ENCODE measurements at regions not wholly inside any gene's neighbourhood (a gene's known extent, or its start where the extent isn't known, plus 50 kb on each side); places are given as distances from the start of the nearest gene placed in this dataset.

GRCh38 chr9:106321394-106322180 lies 541.4 kb upstream of the ZNF462 start:
- peaks cover 6% of the 10 kb centered on the region for H3K4me1 ChIP-seq (ENCODE audit: insufficient read depth)
- no peaks in the 10 kb centered on the region for H3K79me2 ChIP-seq
- H3K36me3 ChIP-seq (replicated peaks; ENCODE audit: insufficient read depth, low read depth), result no peaks in the 10 kb centered on the region
- H3K9me2 ChIP-seq (replicated peaks; ENCODE audit: insufficient read depth), result no peaks in the 10 kb centered on the region
- peak overlapping the region; percentile 31 for H3K4me2 ChIP-seq
- no peak overlapping the region for H3K27ac ChIP-seq
- no peaks in the 10 kb centered on the region for H3K27me3 ChIP-seq
- TF ChIP-seq EZH2phosphoT487 (IDR thresholded peaks at IDR 0.05; ENCODE audit: low read depth, severe bottlenecking, unreplicated experiment) (no peak), EZH2 (IDR thresholded peaks at IDR 0.05; ENCODE audit: borderline replicate concordance) (no peak), CTCF (IDR thresholded peaks at IDR 0.05; ENCODE audit: poor library complexity) (no peak)
- no peak overlapping the region for H3K4me3 ChIP-seq
- no peaks in the 10 kb centered on the region for H4K20me1 ChIP-seq (ENCODE audit: insufficient read depth, poor library complexity, severe bottlenecking)
- no peak for DNase-seq (ENCODE audit: low spot score)
- no peak overlapping the region for H2AFZ ChIP-seq
- H3K9me3 ChIP-seq (ENCODE audit: low read depth), result no peaks in the 10 kb centered on the region
- 31% methylated on average over 5 of the region's 5 CpGs for WGBS (ENCODE audit: low lambda C conversion rate, missing lambda C conversion rate)

DNA sequence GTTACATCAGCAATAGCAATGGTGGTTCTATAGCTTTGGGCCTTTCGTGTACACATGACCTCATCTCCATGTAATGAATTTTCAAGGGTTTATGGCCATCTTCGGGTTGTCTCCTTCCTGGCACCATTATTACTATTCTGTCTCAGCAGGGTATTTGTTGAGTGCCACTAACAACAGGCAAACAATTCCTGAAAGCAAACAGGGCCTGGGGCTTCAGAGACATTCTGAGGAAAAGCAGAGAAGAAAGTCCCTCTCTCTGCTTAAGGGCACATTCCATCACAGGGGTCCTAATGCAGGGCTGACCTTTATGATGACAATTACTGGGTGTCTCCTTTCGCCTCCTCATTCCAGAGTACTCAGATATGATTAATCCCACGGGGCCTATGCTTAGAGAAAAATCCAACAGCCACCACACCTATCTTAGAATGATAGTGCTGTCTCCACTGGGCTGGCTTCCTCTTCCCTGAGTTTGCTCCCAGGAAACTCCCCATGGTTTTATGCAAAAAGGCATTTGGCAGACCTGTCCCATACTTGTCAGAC lies 540.2 kb upstream of the ZNF462 start:
- Histone ChIP-seq H3K4me3 (no peak overlapping the region), H3K9me2 (replicated peaks; ENCODE audit: insufficient read depth) (no peaks in the 10 kb centered on the region), H4K20me1 (ENCODE audit: insufficient read depth, poor library complexity, severe bottlenecking) (no peaks in the 10 kb centered on the region), H3K79me2 (no peaks in the 10 kb centered on the region), H3K9me3 (ENCODE audit: low read depth) (no peaks in the 10 kb centered on the region), H3K27me3 (no peaks in the 10 kb centered on the region), H3K4me2 (no peak overlapping the region), H3K36me3 (replicated peaks; ENCODE audit: insufficient read depth, low read depth) (no peaks in the 10 kb centered on the region), H2AFZ (no peak overlapping the region), H3K4me1 (ENCODE audit: insufficient read depth) (peaks cover 6% of the 10 kb centered on the region), H3K27ac (peak overlapping the region; percentile 17)
- DNase-seq (ENCODE audit: low spot score), result no peak
- TF ChIP-seq CTCF (IDR thresholded peaks at IDR 0.05; ENCODE audit: poor library complexity) (no peak), EZH2phosphoT487 (IDR thresholded peaks at IDR 0.05; ENCODE audit: low read depth, severe bottlenecking, unreplicated experiment) (no peak), EZH2 (IDR thresholded peaks at IDR 0.05; ENCODE audit: borderline replicate concordance) (no peak)
- WGBS (ENCODE audit: low lambda C conversion rate, missing lambda C conversion rate), result 28% methylated on average over 4 of the region's 4 CpGs

DNA sequence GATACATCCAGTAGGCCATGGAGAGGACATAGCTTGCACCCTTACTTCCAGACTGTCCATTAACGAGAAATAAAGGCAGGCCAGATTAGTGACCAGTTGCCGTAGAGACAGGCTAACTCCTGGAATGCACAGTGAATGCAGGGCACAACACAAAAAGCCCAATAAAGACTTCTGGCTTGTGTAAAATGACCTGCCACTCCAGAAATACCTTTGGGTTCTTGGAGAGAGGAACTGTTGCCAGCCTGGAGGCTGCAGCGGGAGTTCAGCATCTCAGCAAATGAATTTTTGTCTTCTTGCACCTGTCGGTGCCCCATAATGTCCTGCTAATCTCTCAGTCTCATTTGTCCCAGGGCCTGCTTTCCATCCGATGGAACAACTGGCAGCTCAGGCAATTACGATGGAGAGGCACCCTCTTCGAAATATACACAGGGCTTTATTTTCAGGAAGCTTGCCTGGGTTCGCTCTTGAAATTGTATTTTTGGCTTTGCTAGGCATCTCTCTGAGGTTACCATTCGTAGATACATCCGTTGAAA lies 538.8 kb upstream of the ZNF462 start:
- 69% methylated on average over 10 of the region's 10 CpGs for WGBS (ENCODE audit: low lambda C conversion rate, missing lambda C conversion rate)
- no peaks in the 10 kb centered on the region for H3K9me3 ChIP-seq (ENCODE audit: low read depth)

More for the DNA sequence above, 538.8 kb upstream of the ZNF462 start:
- no peaks in the 10 kb centered on the region for H3K27me3 ChIP-seq
- TF ChIP-seq EZH2phosphoT487 (IDR thresholded peaks at IDR 0.05; ENCODE audit: low read depth, severe bottlenecking, unreplicated experiment) (no peak), CTCF (IDR thresholded peaks at IDR 0.05; ENCODE audit: poor library complexity) (no peak)
- H3K36me3 ChIP-seq (replicated peaks; ENCODE audit: insufficient read depth, low read depth), result no peaks in the 10 kb centered on the region
- peaks cover 6% of the 10 kb centered on the region for H3K4me1 ChIP-seq (ENCODE audit: insufficient read depth)
- H3K27ac ChIP-seq, result no peak overlapping the region
- no peaks in the 10 kb centered on the region for H3K9me2 ChIP-seq (replicated peaks; ENCODE audit: insufficient read depth)
- no peak for DNase-seq (ENCODE audit: low spot score)
- H4K20me1 ChIP-seq (ENCODE audit: insufficient read depth, poor library complexity, severe bottlenecking), result no peaks in the 10 kb centered on the region
- no peak overlapping the region for H3K4me3 ChIP-seq
- H2AFZ ChIP-seq, result no peak overlapping the region
- H3K4me2 ChIP-seq, result no peak overlapping the region
- H3K79me2 ChIP-seq, result no peaks in the 10 kb centered on the region

Measured in hepatocyte (in vitro differentiated cells).